Hepatocyte (in vitro differentiated cells): ENCODE measurements at regions not wholly inside any gene's neighbourhood (a gene's known extent, or its start where the extent isn't known, plus 50 kb on each side); places are given as distances from the start of the nearest gene placed in this dataset.
"Not testable (repeated sequence)": the region's sequence is repeated elsewhere in the genome, so short reads cannot be mapped to it uniquely, and the experiment has no call there.

Source experiments
- EZH2 ChIP-seq: fragments of 200-600 bp; sonication (generic); IDR thresholded peaks from 2 replicates; pipeline ENCODE4 v1.6.1; 2016; ENCODE audit warnings: antibody characterized with exemption, mild to moderate bottlenecking, borderline replicate concordance
- EZH2phosphoT487 ChIP-seq: fragments of 200-600 bp; sonication (generic); IDR thresholded peaks from one replicate; pipeline ENCODE4 v1.6.1; 2018; ENCODE audit warnings: antibody characterized with exemption, mild to moderate bottlenecking, low read depth, moderate library complexity; ENCODE audit not compliant: unreplicated experiment, severe bottlenecking
- TF ChIP-seq, protein P1 (sequence below): fragments of 200-600 bp; sonication (generic); IDR thresholded peaks from 2 replicates; pipeline ENCODE4 v1.5.1; 2016; ENCODE audit warnings: antibody characterized with exemption, mild to moderate bottlenecking; ENCODE audit not compliant: poor library complexity

GRCh38 chr2:234792096-234792495, 159.7 kb upstream of the SH3BP4 start:
- TF ChIP-seq, protein P1, sequence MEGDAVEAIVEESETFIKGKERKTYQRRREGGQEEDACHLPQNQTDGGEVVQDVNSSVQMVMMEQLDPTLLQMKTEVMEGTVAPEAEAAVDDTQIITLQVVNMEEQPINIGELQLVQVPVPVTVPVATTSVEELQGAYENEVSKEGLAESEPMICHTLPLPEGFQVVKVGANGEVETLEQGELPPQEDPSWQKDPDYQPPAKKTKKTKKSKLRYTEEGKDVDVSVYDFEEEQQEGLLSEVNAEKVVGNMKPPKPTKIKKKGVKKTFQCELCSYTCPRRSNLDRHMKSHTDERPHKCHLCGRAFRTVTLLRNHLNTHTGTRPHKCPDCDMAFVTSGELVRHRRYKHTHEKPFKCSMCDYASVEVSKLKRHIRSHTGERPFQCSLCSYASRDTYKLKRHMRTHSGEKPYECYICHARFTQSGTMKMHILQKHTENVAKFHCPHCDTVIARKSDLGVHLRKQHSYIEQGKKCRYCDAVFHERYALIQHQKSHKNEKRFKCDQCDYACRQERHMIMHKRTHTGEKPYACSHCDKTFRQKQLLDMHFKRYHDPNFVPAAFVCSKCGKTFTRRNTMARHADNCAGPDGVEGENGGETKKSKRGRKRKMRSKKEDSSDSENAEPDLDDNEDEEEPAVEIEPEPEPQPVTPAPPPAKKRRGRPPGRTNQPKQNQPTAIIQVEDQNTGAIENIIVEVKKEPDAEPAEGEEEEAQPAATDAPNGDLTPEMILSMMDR: not testable (repeated sequence)
- TF ChIP-seq EZH2, EZH2phosphoT487: not testable (repeated sequence)
